ENCODE measurements at regions not wholly inside any gene's neighbourhood (a gene's known extent, or its start where the extent isn't known, plus 50 kb on each side); places are given as distances from the start of the nearest gene placed in this dataset.

DNA sequence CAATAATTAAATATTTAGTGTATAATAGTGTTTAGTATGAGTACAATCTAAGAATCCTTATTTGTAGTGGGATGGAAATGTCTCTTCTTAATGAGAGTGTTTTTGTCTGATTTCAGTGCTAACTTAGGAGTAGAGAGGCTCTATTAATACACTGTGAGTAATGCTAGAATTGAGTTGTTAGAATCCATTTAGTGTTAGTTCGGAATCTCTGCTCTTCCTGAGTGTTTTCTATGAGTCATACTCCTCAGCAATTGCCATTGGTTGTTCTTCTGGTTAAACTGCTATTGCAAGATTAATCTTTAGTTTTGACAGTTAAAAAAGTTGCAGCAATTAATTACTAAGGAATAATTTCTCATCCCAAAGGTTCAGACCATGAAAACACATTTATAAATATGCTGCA is 828.6 kb upstream of the POU3F3 start:
- Histone ChIP-seq H3K36me3 (ENCODE audit: insufficient read depth in 1 of 2, low read depth in 1 of 2) (no peaks in the 10 kb centered on the region), H3K9me3 (no peaks in the 10 kb centered on the region), H3K4me3 (no peak overlapping the region), H3K4me1 (no peaks in the 10 kb centered on the region), H3K27ac (no peak overlapping the region), H3K27me3 (ENCODE audit: insufficient read depth in 3 of 3, low read length in 2 of 3) (peaks cover 0 to 2% (median 0%) of the 10 kb centered on the region in 3 donors)
- WGBS, 3 donors, result 57 to 89% (median 64%) methylated on average over 1 of the region's 1 CpG
- ATAC-seq (no peak), DNase-seq (no peak)
- intact Hi-C loops (cut with DNase I), result no loop called here
- no peak for TF ChIP-seq CTCF (IDR thresholded peaks at IDR 0.05)

DNA sequence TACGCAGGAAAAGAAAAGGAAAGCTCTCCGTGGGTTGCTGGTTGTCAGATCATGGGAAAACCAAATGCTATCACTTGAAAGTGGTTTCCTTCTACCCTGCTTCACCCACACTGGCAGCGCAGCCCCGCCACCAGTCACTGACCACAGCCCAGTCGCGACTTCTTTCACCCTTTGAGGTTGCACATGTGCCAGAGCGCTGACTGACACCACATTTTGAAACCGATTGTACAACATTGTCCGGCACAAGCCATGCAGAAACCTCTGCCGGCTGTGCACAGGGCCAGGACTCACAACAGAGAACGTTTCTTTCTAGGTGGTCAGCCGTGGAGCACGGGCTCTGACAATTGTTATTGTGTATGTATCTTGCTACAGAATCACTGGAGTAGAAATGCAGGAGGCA is 827.2 kb upstream of the POU3F3 start:
- no peaks in the 10 kb centered on the region for H3K36me3 ChIP-seq (ENCODE audit: insufficient read depth in 1 of 2, low read depth in 1 of 2)
- DNase-seq, result no peak
- intact Hi-C loops (cut with DNase I), result no loop called here

DNA sequence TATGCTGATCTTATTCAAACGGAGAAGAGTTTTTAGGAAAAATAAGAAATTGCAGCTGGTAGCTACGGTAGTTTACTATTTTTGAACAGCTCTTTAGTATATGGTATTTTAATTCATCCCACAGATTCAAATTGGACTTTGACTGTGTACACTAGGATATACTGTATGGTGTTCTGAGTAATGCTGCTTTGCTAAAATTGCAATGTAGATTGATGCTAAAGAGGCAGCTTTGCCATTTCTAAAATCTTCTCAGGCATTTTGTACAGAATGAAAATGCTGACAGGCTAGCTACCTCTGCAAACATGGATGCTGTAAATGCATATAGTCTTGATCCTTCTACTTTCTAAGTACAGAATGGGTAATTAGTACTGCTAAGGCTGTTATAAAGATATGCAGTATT is 826.6 kb upstream of the POU3F3 start:
- WGBS, 3 donors, result 71 to 77% (median 72%) methylated on average over 2 of the region's 2 CpGs
- Histone ChIP-seq H3K4me1 (no peaks in the 10 kb centered on the region), H3K4me3 (no peak overlapping the region), H3K27me3 (ENCODE audit: insufficient read depth in 3 of 3, low read length in 2 of 3) (no peaks in the 10 kb centered on the region), H3K9me3 (no peaks in the 10 kb centered on the region), H3K27ac (no peak overlapping the region), H3K36me3 (ENCODE audit: insufficient read depth in 1 of 2, low read depth in 1 of 2) (no peaks in the 10 kb centered on the region)
- intact Hi-C loops (cut with DNase I), result no loop called here
- TF ChIP-seq CTCF (IDR thresholded peaks at IDR 0.05), result no peak
- ATAC-seq (no peak), DNase-seq (no peak)

More for the DNA sequence above, 827.2 kb upstream of the POU3F3 start:
- WGBS, 3 donors, result 78 to 84% (median 80%) methylated on average over 13 of the region's 13 CpGs
- TF ChIP-seq CTCF (IDR thresholded peaks at IDR 0.05), result no peak
- no peaks in the 10 kb centered on the region for H3K4me1 ChIP-seq
- H3K27ac ChIP-seq, result no peak overlapping the region
- H3K27me3 ChIP-seq (ENCODE audit: insufficient read depth in 3 of 3, low read length in 2 of 3), result peaks cover 0 to 2% (median 0%) of the 10 kb centered on the region in 3 donors
- no peaks in the 10 kb centered on the region for H3K9me3 ChIP-seq
- no peak overlapping the region for H3K4me3 ChIP-seq
- ATAC-seq, result no peak

- ATAC-seq (no peak), DNase-seq (no peak)
- intact Hi-C loops (cut with DNase I), result no loop called here
- TF ChIP-seq CTCF (IDR thresholded peaks at IDR 0.05), result no peak
- Histone ChIP-seq H3K27ac (no peak overlapping the region), H3K27me3 (ENCODE audit: insufficient read depth in 3 of 3, low read length in 2 of 3) (no peaks in the 10 kb centered on the region), H3K4me1 (no peaks in the 10 kb centered on the region), H3K36me3 (ENCODE audit: insufficient read depth in 1 of 2, low read depth in 1 of 2) (no peaks in the 10 kb centered on the region), H3K4me3 (no peak overlapping the region), H3K9me3 (no peaks in the 10 kb centered on the region)
- 10 to 28% (median 18%) methylated on average over 4 of the region's 4 CpGs for WGBS, 3 donors
Measured at GRCh38 chr2:104028061-104028460, 825.9 kb upstream of the POU3F3 start.

GRCh38 chr2:104033399-104033798 is 820.5 kb upstream of the POU3F3 start:
- H3K36me3 ChIP-seq (ENCODE audit: insufficient read depth in 1 of 2, low read depth in 1 of 2), result no peaks in the 10 kb centered on the region
- no peaks in the 10 kb centered on the region for H3K4me1 ChIP-seq
- H3K4me3 ChIP-seq, result no peak overlapping the region
- no peak for DNase-seq
- no peak overlapping the region for H3K27ac ChIP-seq
- H3K27me3 ChIP-seq (ENCODE audit: insufficient read depth in 3 of 3, low read length in 2 of 3), result peaks cover 0 to 2% (median 0%) of the 10 kb centered on the region in 3 donors
- no peak for TF ChIP-seq CTCF (IDR thresholded peaks at IDR 0.05)
- no peak for ATAC-seq
- whole genome bisulfite sequencing, 3 donors, result 47 to 57% (median 52%) methylated on average over 3 of the region's 3 CpGs
- no peaks in the 10 kb centered on the region for H3K9me3 ChIP-seq
- intact Hi-C loops (cut with DNase I), result loop anchor here in 1 of 2 donors (10.0 kb wide), 1 partner anchor 499 kb away; no protein-coding TSS in a partner anchor

Measured in psoas muscle (tissue), 7 donors.